Endothelial cell of umbilical vein (primary cell): ENCODE measurements at regions not wholly inside any gene's neighbourhood (a gene's known extent, or its start where the extent isn't known, plus 50 kb on each side); places are given as distances from the start of the nearest gene placed in this dataset.

Source experiments
- BruUV-seq: library from RNA; stranded (reverse); fragments of 400-500 nt; replicated peaks from 2 replicates; lab custom pipeline; 2021; lab: Mats Ljungman, UMichigan
- CTCF ChIA-PET: fragments of 300-600, 350-600 bp; sonication (Branson Sonifier 250); formaldehyde crosslinking; loops from one replicate; lab custom pipeline; 2021; ENCODE audit warnings: antibody characterized with exemption, inconsistent platforms; lab: Charles Lee
- POLR2A ChIA-PET: fragments of 300-600, 350-600 bp; sonication (Branson Sonifier 250); formaldehyde crosslinking; loops from one replicate; lab custom pipeline; 2021; ENCODE audit warnings: antibody characterized with exemption, inconsistent platforms; lab: Charles Lee
- DNase-seq: peaks from one replicate; pipeline ENCODE4 v3.0.0-alpha.2; 2011; ENCODE audit warnings: low read depth, low spot score
- FAIRE-seq: peaks from 2 replicates; lab custom pipeline; 2011; peaks lifted over from hg19 to GRCh38; lab: Jason Lieb, UNC
- H2AFZ ChIP-seq: 2 replicates; pipeline ENCODE4 v1.6.0; 2012; ENCODE audit warnings: low read depth, low read length, control low read depth, inconsistent platforms
- H3K27ac ChIP-seq: 2 replicates; pipeline ENCODE4 v1.5.1; 2011; ENCODE audit warnings: low read depth, mild to moderate bottlenecking, control low read depth, low read length, moderate library complexity; ENCODE audit not compliant: insufficient read depth
- H3K27me3 ChIP-seq, 2 experiments: 2 replicates each; pipeline versions ENCODE4 v1.6.0 to v1.6.1; 2011; ENCODE audit warnings: low read length in 2 of 2, mixed read lengths in 1 of 2; ENCODE audit not compliant: control insufficient read depth in 2 of 2, insufficient read depth in 2 of 2
- H3K36me3 ChIP-seq, 2 experiments: 2 replicates in 1 of 2; 3 replicates in 1 of 2; pipeline ENCODE4 v1.5.1; 2011; ENCODE audit warnings: low read length in 2 of 2, mild to moderate bottlenecking in 1 of 2, moderate library complexity in 1 of 2; ENCODE audit not compliant: control insufficient read depth in 2 of 2, insufficient read depth in 2 of 2; ENCODE audit errors: extremely low read depth in 1 of 2
- H3K4me1 ChIP-seq: 3 replicates; pipeline ENCODE4 v1.5.1; 2011; ENCODE audit warnings: mild to moderate bottlenecking, low read length; ENCODE audit not compliant: control insufficient read depth, insufficient read depth; ENCODE audit errors: extremely low read depth
- H3K4me2 ChIP-seq: 2 replicates; pipeline ENCODE4 v1.6.1; 2011; ENCODE audit warnings: low read length, control low read depth, mixed read lengths; ENCODE audit not compliant: insufficient read depth
- H3K4me3 ChIP-seq, 3 experiments: fragments of 200-600 bp in 1 of 3; sonication (generic), shearing (Covaris generic) in 1 of 3; replicated peaks in 1 of 3; 2 replicates each; pipeline ENCODE4 v1.5.1; 2011 to 2016; ENCODE audit warnings: control low read depth in 3 of 3, low read length in 3 of 3, mild to moderate bottlenecking in 2 of 3, inconsistent platforms in 1 of 3, low read depth in 1 of 3, moderate library complexity in 1 of 3; ENCODE audit not compliant: insufficient read depth in 1 of 3
- H3K79me2 ChIP-seq: 2 replicates; pipeline ENCODE4 v1.6.0; 2012; ENCODE audit warnings: low read length, inconsistent platforms; ENCODE audit not compliant: control insufficient read depth, insufficient read depth
- H3K9ac ChIP-seq: replicated peaks from 2 replicates; pipeline ENCODE3; 2011; ENCODE audit warnings: low read length, control low read depth; ENCODE audit not compliant: insufficient read depth; ENCODE audit errors: extremely low read depth
- H3K9me1 ChIP-seq: replicated peaks from 3 replicates; pipeline ENCODE4 v1.6.0; 2011; ENCODE audit warnings: mild to moderate bottlenecking, low read length; ENCODE audit not compliant: control insufficient read depth, insufficient read depth; ENCODE audit errors: extremely low read depth
- H3K9me3 ChIP-seq: replicated peaks from 2 replicates; pipeline ENCODE4 v1.5.1; 2012; ENCODE audit warnings: low read length, inconsistent platforms; ENCODE audit not compliant: control insufficient read depth, insufficient read depth
- H4K20me1 ChIP-seq: replicated peaks from 2 replicates; pipeline ENCODE3; 2011; ENCODE audit warnings: mild to moderate bottlenecking, low read length; ENCODE audit not compliant: control insufficient read depth, insufficient read depth; ENCODE audit errors: extremely low read depth
- EZH2 ChIP-seq: IDR thresholded peaks from 2 replicates; pipeline ENCODE4 v1.6.1; 2012; ENCODE audit warnings: borderline replicate concordance, low read depth, mild to moderate bottlenecking, moderate library complexity, low read length, inconsistent platforms; ENCODE audit not compliant: severe bottlenecking
- FOS ChIP-seq: IDR thresholded peaks from 2 replicates; pipeline ENCODE4 v1.6.1; 2011; ENCODE audit warnings: mild to moderate bottlenecking, low read length, moderate library complexity, borderline replicate concordance; ENCODE audit not compliant: insufficient read depth
- GATA2 ChIP-seq: IDR thresholded peaks from 2 replicates; pipeline ENCODE4 v1.7.0; 2011; ENCODE audit warnings: low read depth, mild to moderate bottlenecking, moderate library complexity, mixed read lengths, low read length; ENCODE audit not compliant: insufficient read length, insufficient read depth
- JUN ChIP-seq: IDR thresholded peaks from 2 replicates; pipeline ENCODE4 v1.6.1; 2011; ENCODE audit warnings: borderline replicate concordance, low read depth; ENCODE audit not compliant: insufficient read length, insufficient read depth
- MYC ChIP-seq: IDR thresholded peaks from one replicate; pipeline ENCODE4 v1.6.1; 2011; ENCODE audit warnings: mild to moderate bottlenecking, low read depth, low read length
- POLR2A ChIP-seq: IDR thresholded peaks from 2 replicates; pipeline ENCODE4 v1.6.1; 2012; ENCODE audit warnings: low read depth, mild to moderate bottlenecking, control low read depth, low read length
- POLR2AphosphoS5 ChIP-seq: IDR thresholded peaks from 2 replicates; pipeline ENCODE4 v1.6.1; 2012; ENCODE audit warnings: low read depth, mild to moderate bottlenecking, control low read depth, low read length, moderate library complexity; ENCODE audit not compliant: insufficient read depth
- dilution Hi-C: fragments of 300-500 bp; cut with MboI; formaldehyde crosslinking; loops from one replicate; pipeline ENCODE4 v1.15.0; 2019; ENCODE audit warnings: low sequenced_read_pairs; ENCODE audit not compliant: extremely low pct_ligation_motif_present
- intact Hi-C: fragments of 100-400 bp; cut with micrococcal nuclease; formaldehyde crosslinking; loops from one replicate; pipeline ENCODE4 v1.10.0; 2022
- TF ChIP-seq, protein P1 (sequence below), 2 donors: IDR thresholded peaks; 1 replicate in 1 of 2; 2 replicates in 1 of 2; pipeline ENCODE4 v1.5.1; 2011; ENCODE audit warnings: low read length in 2 of 2, mild to moderate bottlenecking in 2 of 2, moderate library complexity in 2 of 2, control low read depth in 1 of 2, inconsistent platforms in 1 of 2, low read depth in 1 of 2; ENCODE audit not compliant: insufficient read depth in 1 of 2; ENCODE audit errors: extremely low read depth in 1 of 2
- TF ChIP-seq, protein P2 (sequence below): IDR thresholded peaks from 2 replicates; pipeline ENCODE4 v1.6.1; 2011; ENCODE audit not compliant: insufficient read depth, insufficient read length

DNA sequence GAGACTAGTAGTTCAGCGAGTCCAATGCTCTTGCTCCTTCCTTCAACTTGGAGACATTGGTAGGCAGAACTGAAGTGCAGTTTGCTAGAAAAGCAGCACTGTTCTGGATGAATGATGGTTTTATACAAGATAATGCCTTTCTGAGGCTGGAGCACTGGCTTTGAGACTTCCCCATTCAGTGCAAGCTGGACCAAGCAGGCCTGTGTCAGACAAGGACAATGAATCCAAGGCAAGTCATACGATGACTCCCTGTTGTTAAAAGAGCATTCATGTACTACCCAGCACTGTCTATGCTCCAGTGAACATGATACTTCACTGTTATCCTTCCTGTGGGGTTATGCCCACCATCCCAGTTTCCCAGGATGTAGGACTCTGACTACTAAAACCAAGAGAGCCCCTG lies 242.3 kb upstream of the RAG2 start:
- dilution Hi-C loops (no loop called here), intact Hi-C loops (no loop called here)
- no peaks in the 10 kb centered on the region for H4K20me1 ChIP-seq
- H3K4me3 ChIP-seq, result no peak overlapping the region
- FAIRE-seq (no peak), DNase-seq (no peak)
- no peak overlapping the region for H2AFZ ChIP-seq
- CTCF ChIA-PET, result no interaction called here
- no peaks in the 10 kb centered on the region for H3K9me3 ChIP-seq
- H3K9ac ChIP-seq, result no peak overlapping the region
- no peak overlapping the region for H3K27ac ChIP-seq
- no peaks in the 10 kb centered on the region for H3K9me1 ChIP-seq
- no peak for TF ChIP-seq FOS
- no peak for TF ChIP-seq EZH2
- no peak for TF ChIP-seq POLR2AphosphoS5
- TF ChIP-seq MYC, result no peak
- no peak for TF ChIP-seq GATA2
- TF ChIP-seq POLR2A, result no peak
- no peak for TF ChIP-seq JUN
- TF ChIP-seq, protein P1, sequence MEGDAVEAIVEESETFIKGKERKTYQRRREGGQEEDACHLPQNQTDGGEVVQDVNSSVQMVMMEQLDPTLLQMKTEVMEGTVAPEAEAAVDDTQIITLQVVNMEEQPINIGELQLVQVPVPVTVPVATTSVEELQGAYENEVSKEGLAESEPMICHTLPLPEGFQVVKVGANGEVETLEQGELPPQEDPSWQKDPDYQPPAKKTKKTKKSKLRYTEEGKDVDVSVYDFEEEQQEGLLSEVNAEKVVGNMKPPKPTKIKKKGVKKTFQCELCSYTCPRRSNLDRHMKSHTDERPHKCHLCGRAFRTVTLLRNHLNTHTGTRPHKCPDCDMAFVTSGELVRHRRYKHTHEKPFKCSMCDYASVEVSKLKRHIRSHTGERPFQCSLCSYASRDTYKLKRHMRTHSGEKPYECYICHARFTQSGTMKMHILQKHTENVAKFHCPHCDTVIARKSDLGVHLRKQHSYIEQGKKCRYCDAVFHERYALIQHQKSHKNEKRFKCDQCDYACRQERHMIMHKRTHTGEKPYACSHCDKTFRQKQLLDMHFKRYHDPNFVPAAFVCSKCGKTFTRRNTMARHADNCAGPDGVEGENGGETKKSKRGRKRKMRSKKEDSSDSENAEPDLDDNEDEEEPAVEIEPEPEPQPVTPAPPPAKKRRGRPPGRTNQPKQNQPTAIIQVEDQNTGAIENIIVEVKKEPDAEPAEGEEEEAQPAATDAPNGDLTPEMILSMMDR (IDR thresholded peaks at IDR 0.05; ENCODE audit: extremely low read depth in 1 of 2, insufficient read depth in 1 of 2, low read depth in 1 of 2, low read length in 2 of 2), result no peak
- TF ChIP-seq, protein P2, sequence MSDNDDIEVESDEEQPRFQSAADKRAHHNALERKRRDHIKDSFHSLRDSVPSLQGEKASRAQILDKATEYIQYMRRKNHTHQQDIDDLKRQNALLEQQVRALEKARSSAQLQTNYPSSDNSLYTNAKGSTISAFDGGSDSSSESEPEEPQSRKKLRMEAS, result no peak
- no peaks in the 10 kb centered on the region for H3K36me3 ChIP-seq
- POLR2A ChIA-PET, result no interaction called here
- BruUV-seq, result no TSS peak
- no peaks in the 10 kb centered on the region for H3K4me1 ChIP-seq
- no peak overlapping the region for H3K4me2 ChIP-seq
- H3K79me2 ChIP-seq, result no peaks in the 10 kb centered on the region
- no peaks in the 10 kb centered on the region for H3K27me3 ChIP-seq
